Activated CD4-positive, alpha-beta T cell treated with anti-CD3 and anti-CD28 coated beads, Interleukin-2, amount 10 ng/mL, durations not matched to agents 24 days and 14 days (primary cell): ENCODE measurements at regions not wholly inside any gene's neighbourhood (a gene's known extent, or its start where the extent isn't known, plus 50 kb on each side); places are given as distances from the start of the nearest gene placed in this dataset.

Source experiments
- DNase-seq: peaks from one replicate; pipeline ENCODE4 v3.0.0; 2022
- H3K27ac Mint-ChIP-seq: one replicate; pipeline ENCODE4 v1.8.0; 2022; ENCODE audit warnings: mild to moderate bottlenecking, mixed read lengths
- H3K27me3 Mint-ChIP-seq: one replicate; pipeline ENCODE4 v1.8.0; 2022; ENCODE audit warnings: mixed read lengths
- H3K36me3 Mint-ChIP-seq: one replicate; pipeline ENCODE4 v1.8.0; 2022; ENCODE audit warnings: low read depth, mild to moderate bottlenecking, mixed read lengths
- H3K4me1 Mint-ChIP-seq: one replicate; pipeline ENCODE4 v1.8.0; 2021; ENCODE audit warnings: mixed read lengths
- H3K4me3 Mint-ChIP-seq: one replicate; pipeline ENCODE4 v1.8.0; 2022; ENCODE audit warnings: mild to moderate bottlenecking, moderate library complexity, mixed read lengths
- H3K9me3 Mint-ChIP-seq: one replicate; pipeline ENCODE4 v1.8.0; 2021; ENCODE audit warnings: mixed read lengths
- intact Hi-C: fragments of 100-400 bp; cut with micrococcal nuclease; formaldehyde crosslinking; loops from one replicate; pipeline ENCODE4 v1.15.1; 2023

DNA sequence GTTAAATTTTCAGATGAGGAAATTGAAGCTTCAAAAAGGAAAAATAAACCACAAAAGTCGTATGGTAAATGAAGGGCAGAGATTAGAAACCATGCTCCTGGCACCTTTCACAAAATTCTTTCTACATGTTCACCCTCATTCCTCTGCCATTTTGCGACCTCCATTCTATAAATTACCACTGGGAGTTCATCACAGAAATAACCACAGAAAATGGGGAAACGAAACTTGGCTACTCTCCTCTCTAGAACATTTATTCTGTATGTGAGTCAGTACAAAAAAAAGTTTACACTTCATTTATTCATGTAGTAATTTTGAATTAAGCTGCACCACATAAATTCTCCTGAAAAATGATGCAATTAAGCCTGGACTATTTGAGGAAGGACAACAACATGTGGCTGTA lies 320.9 kb upstream of the C1orf87 start:
- H3K36me3 Mint-ChIP-seq: no peaks in the 10 kb centered on the region
- no peak overlapping the region for H3K4me3 Mint-ChIP-seq
- H3K27ac Mint-ChIP-seq: no peak overlapping the region
- H3K27me3 Mint-ChIP-seq: no peaks in the 10 kb centered on the region
- DNase-seq: no peak
- intact Hi-C loops: no loop called here
- H3K4me1 Mint-ChIP-seq: no peaks in the 10 kb centered on the region
- H3K9me3 Mint-ChIP-seq: no peaks in the 10 kb centered on the region

DNA sequence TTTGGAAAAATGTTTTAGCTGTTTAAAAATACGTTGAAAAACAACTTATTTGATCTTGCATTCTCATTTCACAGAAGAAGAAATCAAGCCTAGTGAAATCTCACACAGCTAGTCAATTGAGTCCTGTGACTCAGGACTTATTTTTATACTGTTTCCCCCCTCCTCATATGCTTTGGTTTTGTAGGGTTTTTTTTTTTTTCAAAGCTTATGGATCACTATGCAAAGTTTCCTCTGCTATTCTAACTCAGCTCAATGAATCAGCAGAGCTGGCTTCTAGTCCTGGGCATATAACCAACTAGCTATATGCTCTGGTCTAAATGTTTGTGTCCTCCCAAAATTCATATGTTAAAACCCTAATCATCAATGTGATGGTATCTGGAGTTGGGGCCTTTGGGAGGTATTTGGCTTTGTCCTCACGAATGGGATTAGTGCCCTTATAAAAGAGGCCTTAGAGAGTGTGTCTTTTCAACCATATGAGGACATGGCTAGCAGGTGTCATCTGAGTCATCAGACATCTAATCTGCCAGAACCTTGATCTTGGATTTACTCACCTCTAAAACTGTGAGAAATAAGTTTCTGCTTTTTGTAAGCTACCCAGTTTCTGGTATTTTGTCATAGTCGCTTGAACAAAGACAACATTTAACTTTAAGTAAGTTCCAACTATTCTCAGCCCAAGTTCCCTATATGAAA lies 317.2 kb upstream of the C1orf87 start:
- Mint-ChIP-seq H3K4me1 (no peaks in the 10 kb centered on the region), H3K27me3 (no peaks in the 10 kb centered on the region), H3K4me3 (no peak overlapping the region), H3K36me3 (no peaks in the 10 kb centered on the region), H3K9me3 (no peaks in the 10 kb centered on the region), H3K27ac (no peak overlapping the region)
- no peak for DNase-seq
- intact Hi-C loops: no loop called here

DNA sequence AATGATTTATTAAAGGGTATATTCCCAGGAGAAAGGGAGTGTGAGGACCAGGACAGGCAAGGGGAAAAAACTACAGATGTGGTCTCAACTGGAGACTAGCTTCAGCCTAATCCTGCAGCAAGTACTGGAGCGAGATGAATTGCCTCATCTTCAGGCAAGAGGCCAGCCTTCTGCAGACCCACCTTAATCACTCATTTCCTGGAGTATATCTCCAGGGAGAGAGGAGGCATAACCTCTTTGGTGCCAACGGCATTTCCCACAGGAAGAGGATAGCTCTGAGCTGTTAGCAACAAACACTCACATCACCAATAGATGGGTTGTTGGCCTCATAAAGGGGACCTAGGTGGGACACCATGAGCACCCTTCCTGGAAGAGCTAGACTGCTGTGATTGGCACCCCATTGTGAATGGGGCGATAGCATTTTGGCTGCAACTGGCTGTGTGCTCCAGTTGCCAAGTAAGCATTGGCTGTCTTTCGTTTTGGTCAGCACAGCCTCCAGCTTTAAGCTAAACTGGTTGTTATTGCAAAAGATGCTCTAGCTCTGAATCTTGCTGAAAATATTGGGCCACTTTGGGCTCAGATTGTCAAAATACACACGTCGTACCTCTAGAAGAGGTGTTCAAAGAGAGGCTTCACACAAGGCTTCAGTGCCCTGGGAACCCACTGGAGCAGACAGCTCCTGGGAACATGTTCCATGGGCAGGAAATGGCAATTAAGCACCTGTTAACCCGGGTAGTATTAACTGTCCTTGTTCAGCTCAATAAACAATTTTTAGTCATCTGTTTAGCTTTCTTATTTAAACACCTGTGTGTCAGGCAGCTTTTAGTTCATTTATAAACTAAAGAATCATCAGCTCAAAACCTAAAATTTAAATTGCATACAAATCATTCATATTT lies 314.8 kb upstream of the C1orf87 start:
- Mint-ChIP-seq H3K36me3 (no peaks in the 10 kb centered on the region), H3K27ac (no peak overlapping the region), H3K4me1 (no peaks in the 10 kb centered on the region), H3K27me3 (no peaks in the 10 kb centered on the region), H3K9me3 (no peaks in the 10 kb centered on the region), H3K4me3 (no peak overlapping the region)
- intact Hi-C loops: no loop called here
- no peak for DNase-seq

DNA sequence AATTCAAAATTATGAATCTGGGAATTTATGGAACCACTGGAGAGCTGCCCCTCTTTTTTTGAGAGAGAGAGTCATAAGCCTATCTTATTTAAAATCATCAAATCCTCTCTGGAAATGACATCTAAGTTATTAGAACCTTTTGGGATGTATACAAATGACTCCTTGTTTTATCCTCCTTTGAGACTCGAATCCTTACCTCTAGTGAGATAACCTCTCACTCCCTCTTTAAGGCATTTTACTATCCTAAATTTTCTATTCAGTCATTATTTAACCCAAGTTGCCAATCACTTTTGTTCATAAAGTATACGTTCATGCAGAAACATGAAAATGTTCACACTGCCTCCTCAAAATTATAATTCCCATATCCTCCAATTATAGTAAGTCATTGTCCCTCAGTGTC lies 313.6 kb upstream of the C1orf87 start:
- H3K36me3 Mint-ChIP-seq: no peaks in the 10 kb centered on the region
- H3K27ac Mint-ChIP-seq: no peak overlapping the region
- intact Hi-C loops: no loop called here
- DNase-seq: no peak
- H3K9me3 Mint-ChIP-seq: no peaks in the 10 kb centered on the region
- H3K4me1 Mint-ChIP-seq: no peaks in the 10 kb centered on the region
- no peaks in the 10 kb centered on the region for H3K27me3 Mint-ChIP-seq
- no peak overlapping the region for H3K4me3 Mint-ChIP-seq

DNA sequence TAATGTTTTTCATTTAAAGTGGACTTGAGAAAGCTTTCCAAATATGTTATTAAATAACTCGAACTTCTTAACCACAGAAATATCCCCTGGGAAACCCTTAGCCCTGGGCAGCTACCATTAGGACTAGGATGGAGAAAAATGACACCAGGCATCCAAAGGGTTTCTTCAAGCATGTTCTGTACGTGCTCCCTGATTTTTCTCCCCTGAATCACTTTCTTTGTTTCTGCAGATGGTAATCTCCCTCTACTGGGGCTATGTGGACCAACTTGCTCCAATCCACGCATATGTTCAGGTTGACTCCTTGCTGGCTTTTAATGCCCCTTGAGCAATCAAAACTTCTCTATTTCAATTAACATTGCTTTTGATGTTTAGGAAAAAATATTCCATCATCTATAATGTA lies 312.7 kb upstream of the C1orf87 start:
- H3K9me3 Mint-ChIP-seq: no peaks in the 10 kb centered on the region
- no peaks in the 10 kb centered on the region for H3K27me3 Mint-ChIP-seq
- intact Hi-C loops: no loop called here
- H3K27ac Mint-ChIP-seq: no peak overlapping the region
- DNase-seq: no peak
- no peaks in the 10 kb centered on the region for H3K4me1 Mint-ChIP-seq
- H3K36me3 Mint-ChIP-seq: no peaks in the 10 kb centered on the region
- no peak overlapping the region for H3K4me3 Mint-ChIP-seq

DNA sequence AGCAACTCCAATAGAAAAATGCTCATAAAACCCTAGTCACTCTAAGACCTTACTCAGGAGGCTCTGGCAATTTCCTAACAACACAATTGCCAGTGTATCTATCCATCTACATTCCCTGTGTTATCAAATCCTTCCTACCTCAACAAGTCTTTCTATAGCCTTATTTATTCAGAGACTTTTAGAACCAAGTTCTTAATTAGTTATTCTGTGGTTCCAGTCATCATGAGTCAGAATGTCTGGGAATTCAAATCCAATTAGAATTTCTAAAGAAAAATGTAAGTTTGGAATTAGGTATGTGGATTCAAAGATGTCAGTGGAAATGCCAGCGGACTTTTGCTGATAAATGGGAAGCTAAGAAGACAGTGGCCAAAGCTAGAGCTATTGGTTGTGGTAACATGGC lies 302.6 kb upstream of the C1orf87 start:
- Mint-ChIP-seq H3K36me3 (no peaks in the 10 kb centered on the region), H3K9me3 (peaks cover 5% of the 10 kb centered on the region), H3K27me3 (no peaks in the 10 kb centered on the region), H3K27ac (no peak overlapping the region), H3K4me1 (no peaks in the 10 kb centered on the region), H3K4me3 (no peak overlapping the region)
- intact Hi-C loops: no loop called here
- no peak for DNase-seq

DNA sequence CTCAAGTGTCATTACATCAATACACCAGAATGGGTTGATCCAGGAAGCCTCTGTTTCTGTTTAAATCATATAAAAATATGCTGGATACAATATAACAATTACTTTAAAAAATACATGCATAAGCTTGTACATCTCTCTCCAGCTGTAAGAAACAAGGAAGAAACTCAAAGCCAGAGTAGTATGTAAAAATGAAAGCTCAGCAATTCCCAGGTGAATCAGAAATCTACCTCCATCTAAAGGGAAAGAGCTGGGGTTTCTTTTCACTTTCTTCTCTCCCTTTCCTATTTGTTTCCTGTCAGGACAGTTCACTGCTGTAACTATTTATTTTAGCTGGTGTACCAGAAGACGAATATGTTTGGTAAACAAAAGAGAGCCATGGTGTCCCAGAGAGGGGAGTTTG lies 301.0 kb upstream of the C1orf87 start:
- intact Hi-C loops: no loop called here
- no peak for DNase-seq
- Mint-ChIP-seq H3K36me3 (no peaks in the 10 kb centered on the region), H3K9me3 (peaks cover 5% of the 10 kb centered on the region), H3K4me3 (no peak overlapping the region), H3K4me1 (no peaks in the 10 kb centered on the region), H3K27ac (no peak overlapping the region), H3K27me3 (no peaks in the 10 kb centered on the region)

DNA sequence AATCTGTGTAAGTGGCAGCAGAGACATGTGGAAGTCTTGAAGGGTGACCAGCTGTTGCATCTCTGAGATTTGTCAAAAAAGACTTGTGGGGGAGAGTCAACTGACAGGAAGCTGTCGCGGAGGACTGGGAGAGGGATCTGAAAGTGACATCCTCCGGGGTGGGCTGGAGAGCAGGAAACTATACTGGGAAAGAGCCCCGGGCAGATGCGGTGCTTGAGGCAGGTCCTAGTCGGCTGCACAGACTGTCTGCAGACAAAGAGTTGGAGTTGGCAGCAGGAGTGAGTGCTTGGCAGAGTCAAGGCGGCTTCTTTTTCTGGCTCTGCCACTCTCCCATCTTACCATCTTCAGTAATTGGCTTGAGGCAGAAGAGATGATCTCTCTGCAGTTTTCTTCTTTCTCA lies 294.0 kb upstream of the C1orf87 start:
- Mint-ChIP-seq H3K4me3 (no peak overlapping the region), H3K27me3 (no peaks in the 10 kb centered on the region), H3K27ac (no peak overlapping the region), H3K9me3 (no peaks in the 10 kb centered on the region), H3K4me1 (no peaks in the 10 kb centered on the region), H3K36me3 (no peaks in the 10 kb centered on the region)
- intact Hi-C loops: no loop called here
- DNase-seq: no peak

DNA sequence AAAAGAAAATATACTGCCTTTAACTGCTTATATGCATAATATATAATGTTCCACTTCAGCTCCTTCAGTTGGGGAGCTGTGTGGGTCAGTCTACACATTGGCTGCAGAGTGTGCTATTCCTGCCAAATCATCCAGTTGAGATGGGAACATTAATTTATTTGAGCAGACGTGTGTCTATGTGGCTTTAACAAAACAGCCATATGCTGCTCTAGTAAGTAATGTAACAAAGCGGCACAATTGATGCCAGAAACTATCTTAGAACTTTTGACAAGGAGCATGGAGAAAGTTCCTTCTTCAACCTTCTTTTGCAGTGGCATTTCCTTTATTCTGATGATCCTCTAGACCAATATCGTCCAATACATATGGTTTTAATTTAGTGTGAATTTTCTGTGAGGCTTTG lies 285.9 kb upstream of the C1orf87 start:
- Mint-ChIP-seq H3K27me3 (no peaks in the 10 kb centered on the region), H3K27ac (no peak overlapping the region), H3K4me1 (no peaks in the 10 kb centered on the region), H3K4me3 (no peak overlapping the region), H3K9me3 (no peaks in the 10 kb centered on the region), H3K36me3 (no peaks in the 10 kb centered on the region)
- no peak for DNase-seq
- intact Hi-C loops: no loop called here

DNA sequence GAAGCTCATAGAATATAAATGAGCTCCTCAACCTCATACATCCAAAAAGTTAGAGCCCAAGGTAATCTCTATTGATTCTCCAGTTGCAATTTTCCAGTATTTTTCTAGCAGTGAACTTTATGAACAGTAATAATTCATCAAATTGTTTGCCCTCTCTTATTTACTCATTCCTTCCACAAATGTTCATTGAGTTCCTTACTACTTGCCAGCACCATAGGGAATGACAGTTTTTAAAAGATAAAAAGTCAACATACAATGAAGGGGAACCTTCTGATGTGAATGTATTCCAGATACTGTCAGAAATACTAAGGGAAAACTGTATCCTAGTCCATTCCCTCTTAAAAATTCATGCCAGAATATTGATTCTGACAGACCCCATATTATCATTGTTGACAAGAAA lies 277.0 kb upstream of the C1orf87 start:
- H3K27me3 Mint-ChIP-seq: no peaks in the 10 kb centered on the region
- DNase-seq: no peak
- intact Hi-C loops: no loop called here
- H3K4me3 Mint-ChIP-seq: no peak overlapping the region
- H3K9me3 Mint-ChIP-seq: no peaks in the 10 kb centered on the region
- H3K27ac Mint-ChIP-seq: no peak overlapping the region
- no peaks in the 10 kb centered on the region for H3K4me1 Mint-ChIP-seq
- H3K36me3 Mint-ChIP-seq: no peaks in the 10 kb centered on the region

DNA sequence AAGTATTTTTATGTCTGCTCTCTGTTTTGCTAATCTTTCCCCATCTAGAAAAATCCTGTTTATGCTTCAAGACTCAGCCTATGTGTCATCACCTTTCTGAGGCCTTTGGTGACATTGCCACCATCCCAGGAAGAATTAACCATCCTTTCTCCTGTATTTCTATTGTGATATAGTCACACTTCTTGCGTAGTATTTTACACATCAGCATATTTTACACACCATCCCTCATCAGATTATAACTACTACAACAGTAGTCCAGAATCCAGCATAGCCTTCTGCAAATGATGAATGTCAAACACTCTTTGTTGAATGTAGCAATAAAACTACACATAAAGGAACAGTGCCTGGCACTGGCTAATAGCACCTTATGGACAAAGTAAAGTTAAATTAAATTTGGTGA lies 275.3 kb upstream of the C1orf87 start:
- H3K4me3 Mint-ChIP-seq: no peak overlapping the region
- intact Hi-C loops: no loop called here
- H3K27me3 Mint-ChIP-seq: no peaks in the 10 kb centered on the region
- H3K36me3 Mint-ChIP-seq: no peaks in the 10 kb centered on the region
- H3K27ac Mint-ChIP-seq: no peak overlapping the region
- H3K9me3 Mint-ChIP-seq: no peaks in the 10 kb centered on the region
- DNase-seq: no peak
- H3K4me1 Mint-ChIP-seq: no peaks in the 10 kb centered on the region

DNA sequence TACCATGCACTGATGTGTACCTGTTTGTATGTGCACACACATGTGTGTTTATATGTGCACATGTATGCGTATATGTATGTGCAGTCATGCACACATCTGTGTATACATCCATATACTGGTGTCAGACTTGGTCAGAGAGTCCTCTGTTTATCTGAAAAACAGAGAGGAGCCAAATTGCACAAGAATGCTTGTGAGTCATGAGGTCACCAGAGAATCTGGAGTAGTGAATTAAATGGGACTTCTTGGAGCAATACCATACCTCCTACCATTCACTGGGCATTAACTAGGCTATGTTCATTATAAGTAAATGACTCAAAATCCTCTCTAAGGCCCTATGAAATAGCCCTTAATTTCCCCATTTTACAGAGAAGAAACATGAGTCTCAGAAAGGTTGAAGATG lies 272.1 kb upstream of the C1orf87 start:
- no peak overlapping the region for H3K4me3 Mint-ChIP-seq
- H3K27ac Mint-ChIP-seq: no peak overlapping the region
- intact Hi-C loops: no loop called here
- H3K36me3 Mint-ChIP-seq: no peaks in the 10 kb centered on the region
- H3K4me1 Mint-ChIP-seq: no peaks in the 10 kb centered on the region
- no peaks in the 10 kb centered on the region for H3K9me3 Mint-ChIP-seq
- DNase-seq: no peak
- H3K27me3 Mint-ChIP-seq: no peaks in the 10 kb centered on the region

DNA sequence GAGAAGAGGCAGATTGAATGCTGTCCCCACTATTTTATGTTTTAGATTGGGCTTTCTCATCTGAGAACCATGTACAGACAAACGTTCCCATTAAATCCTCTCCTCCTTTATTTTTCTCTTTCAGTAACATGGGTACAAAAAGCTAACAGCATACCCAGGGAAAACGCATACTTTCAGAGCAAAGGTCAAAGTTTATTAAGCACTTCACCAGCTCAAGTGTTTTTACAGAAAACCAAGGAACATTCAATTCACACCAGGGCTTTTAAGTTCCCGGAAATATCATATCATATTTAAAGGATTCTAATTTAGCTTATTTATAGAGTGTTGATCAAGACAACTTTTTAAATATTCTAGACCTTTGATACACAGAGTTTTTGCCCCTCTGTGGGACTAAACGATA lies 271.5 kb upstream of the C1orf87 start:
- Mint-ChIP-seq H3K36me3 (no peaks in the 10 kb centered on the region), H3K9me3 (no peaks in the 10 kb centered on the region), H3K4me1 (no peaks in the 10 kb centered on the region), H3K27me3 (no peaks in the 10 kb centered on the region), H3K4me3 (no peak overlapping the region), H3K27ac (no peak overlapping the region)
- intact Hi-C loops: no loop called here
- DNase-seq: no peak

DNA sequence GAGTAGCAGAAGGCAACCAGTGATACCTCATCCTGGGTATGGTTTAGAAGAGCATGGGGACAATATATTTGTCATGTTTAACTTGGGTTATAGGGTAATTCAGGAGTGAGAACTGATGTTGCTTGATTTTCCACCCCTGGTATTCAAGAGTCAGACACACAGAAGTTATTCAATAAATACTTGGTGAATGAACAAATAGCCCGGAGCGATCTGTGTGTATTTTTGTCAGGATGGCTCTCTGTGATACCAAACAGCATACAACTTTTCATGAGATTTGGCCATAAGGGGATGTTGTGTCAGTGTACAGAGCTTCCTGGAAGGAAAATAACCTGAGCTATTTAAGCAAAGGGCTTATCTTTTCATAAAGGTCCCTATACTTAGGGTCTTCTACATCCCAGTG lies 270.2 kb upstream of the C1orf87 start:
- no peak for DNase-seq
- H3K4me3 Mint-ChIP-seq: no peak overlapping the region
- H3K27me3 Mint-ChIP-seq: no peaks in the 10 kb centered on the region
- no peaks in the 10 kb centered on the region for H3K4me1 Mint-ChIP-seq
- intact Hi-C loops: no loop called here
- H3K9me3 Mint-ChIP-seq: no peaks in the 10 kb centered on the region
- no peak overlapping the region for H3K27ac Mint-ChIP-seq
- no peaks in the 10 kb centered on the region for H3K36me3 Mint-ChIP-seq

DNA sequence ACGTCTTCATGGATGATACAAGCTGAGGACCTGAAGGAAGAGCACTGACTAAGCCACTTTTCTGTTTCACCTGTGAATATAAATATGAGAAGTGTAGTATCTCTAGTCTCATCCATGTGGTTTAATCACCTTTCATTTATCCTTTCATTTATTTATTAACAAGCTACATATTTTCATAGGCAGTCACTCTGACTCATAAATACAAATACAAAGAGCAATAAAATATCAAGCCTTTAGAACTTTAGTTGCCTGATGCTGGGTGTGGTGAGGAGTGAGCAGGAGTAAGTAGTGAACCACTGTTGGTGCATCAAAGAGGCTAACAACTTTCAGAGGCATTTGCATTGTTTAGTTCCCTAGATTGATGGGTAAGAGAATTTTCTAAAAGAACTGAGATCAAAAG lies 269.0 kb upstream of the C1orf87 start:
- Mint-ChIP-seq H3K36me3 (no peaks in the 10 kb centered on the region), H3K9me3 (no peaks in the 10 kb centered on the region), H3K4me1 (no peaks in the 10 kb centered on the region)

More for the DNA sequence above, 269.0 kb upstream of the C1orf87 start:
- intact Hi-C loops: no loop called here
- Mint-ChIP-seq H3K4me3 (no peak overlapping the region), H3K27ac (no peak overlapping the region), H3K27me3 (no peaks in the 10 kb centered on the region)
- DNase-seq: no peak
